Fibroblast of lung (primary cell): ENCODE measurements at regions not wholly inside any gene's neighbourhood (a gene's known extent, or its start where the extent isn't known, plus 50 kb on each side); places are given as distances from the start of the nearest gene placed in this dataset.

Source experiments
- DNase-seq, 2 donors: peaks; one replicate each; pipeline versions ENCODE4 v3.0.0 to v3.0.0-alpha.2; 2010; ENCODE audit warnings: low read depth in 2 of 2
- H2AFZ ChIP-seq: 2 replicates; pipeline ENCODE4 v1.5.1; 2012; ENCODE audit warnings: low read length, control low read depth, inconsistent platforms
- H3K27ac ChIP-seq: 2 replicates; pipeline ENCODE4 v1.5.1; 2011; ENCODE audit warnings: low read length, control low read depth; ENCODE audit not compliant: insufficient read depth
- H3K27me3 ChIP-seq: 2 replicates; pipeline ENCODE4 v1.5.1; 2011; ENCODE audit warnings: mild to moderate bottlenecking, low read length; ENCODE audit not compliant: control insufficient read depth, insufficient read depth
- H3K36me3 ChIP-seq: 2 replicates; pipeline ENCODE4 v1.5.1; 2011; ENCODE audit warnings: low read length; ENCODE audit not compliant: control insufficient read depth, insufficient read depth
- H3K4me1 ChIP-seq: 2 replicates; pipeline ENCODE4 v1.5.1; 2011; ENCODE audit warnings: low read length; ENCODE audit not compliant: control insufficient read depth, insufficient read depth; ENCODE audit errors: extremely low read depth
- H3K4me2 ChIP-seq: 2 replicates; pipeline ENCODE4 v1.5.1; 2011; ENCODE audit warnings: low read length, control low read depth; ENCODE audit not compliant: insufficient read depth; ENCODE audit errors: extremely low read depth
- H3K4me3 ChIP-seq, 4 experiments: fragments of 200-600 bp in 1 of 4; sonication (generic) in 1 of 4; replicated peaks in 1 of 4; 2 replicates each; pipeline ENCODE4 v1.5.1; 2011 to 2016; ENCODE audit warnings: low read length in 4 of 4, low read depth in 3 of 4, mild to moderate bottlenecking in 3 of 4, control low read depth in 2 of 4, inconsistent platforms in 1 of 4, mixed read lengths in 1 of 4; ENCODE audit not compliant: insufficient read depth in 1 of 4; ENCODE audit errors: control extremely low read depth in 1 of 4
- H3K79me2 ChIP-seq: 2 replicates; pipeline ENCODE4 v1.5.1; 2012; ENCODE audit warnings: mild to moderate bottlenecking, low read length, inconsistent platforms; ENCODE audit not compliant: control insufficient read depth, insufficient read depth
- H3K9ac ChIP-seq: 2 replicates; pipeline ENCODE4 v1.5.1; 2011; ENCODE audit warnings: mild to moderate bottlenecking, low read length, control low read depth; ENCODE audit not compliant: insufficient read depth
- H3K9me3 ChIP-seq: 2 replicates; pipeline ENCODE4 v1.5.1; 2012; ENCODE audit warnings: low read depth, low read length; ENCODE audit not compliant: control insufficient read depth, insufficient read depth
- H4K20me1 ChIP-seq: 2 replicates; pipeline ENCODE4 v1.5.1; 2011; ENCODE audit warnings: low read length; ENCODE audit not compliant: control insufficient read depth, insufficient read depth; ENCODE audit errors: extremely low read depth
- CTCF ChIP-seq, 2 donors: IDR thresholded peaks in 1 of 2; conservative IDR thresholded peaks in 1 of 2; 1 replicate in 1 of 2; 2 replicates in 1 of 2; pipeline ENCODE4 v1.5.1; 2011 to 2012; ENCODE audit warnings: low read length in 2 of 2, control low read depth in 1 of 2, inconsistent platforms in 1 of 2, low read depth in 1 of 2, mild to moderate bottlenecking in 1 of 2
- EZH2 ChIP-seq: IDR thresholded peaks from 2 replicates; pipeline ENCODE4 v1.5.1; 2012; ENCODE audit warnings: low read length, control low read depth, mild to moderate bottlenecking; ENCODE audit errors: missing control alignments

- H3K9ac ChIP-seq = no peak overlapping the region
- H3K27me3 ChIP-seq = no peaks in the 10 kb centered on the region
- H3K27ac ChIP-seq = no peak overlapping the region
- H2AFZ ChIP-seq = no peak overlapping the region
- H3K79me2 ChIP-seq = no peaks in the 10 kb centered on the region
- no peak overlapping the region for H3K4me2 ChIP-seq
- H3K36me3 ChIP-seq = no peaks in the 10 kb centered on the region
- no peaks in the 10 kb centered on the region for H3K4me1 ChIP-seq
- no peaks in the 10 kb centered on the region for H4K20me1 ChIP-seq
- H3K9me3 ChIP-seq = no peaks in the 10 kb centered on the region
- H3K4me3 ChIP-seq = no peak overlapping the region
- TF ChIP-seq CTCF (conservative IDR thresholded peaks at IDR 0.05 in 1 of 2, IDR thresholded peaks at IDR 0.05 in 1 of 2; ENCODE audit: low read depth in 1 of 2, low read length in 2 of 2) (no peak), EZH2 (no peak)
- DNase-seq = no peak
Measured at GRCh38 chr1:222104097-222104496, 362.2 kb upstream of the DUSP10 start.

GRCh38 chr1:222099746-222100145, 357.9 kb upstream of the DUSP10 start:
- DNase-seq = no peak
- no peak overlapping the region for H2AFZ ChIP-seq
- H3K4me2 ChIP-seq = no peak overlapping the region
- no peaks in the 10 kb centered on the region for H3K9me3 ChIP-seq
- H3K4me1 ChIP-seq = no peaks in the 10 kb centered on the region
- H3K9ac ChIP-seq = no peak overlapping the region
- H3K27ac ChIP-seq = no peak overlapping the region
- TF ChIP-seq EZH2 = no peak
- no peak for TF ChIP-seq CTCF (conservative IDR thresholded peaks at IDR 0.05 in 1 of 2, IDR thresholded peaks at IDR 0.05 in 1 of 2; ENCODE audit: low read depth in 1 of 2, low read length in 2 of 2)
- no peaks in the 10 kb centered on the region for H4K20me1 ChIP-seq
- no peak overlapping the region for H3K4me3 ChIP-seq
- H3K36me3 ChIP-seq = no peaks in the 10 kb centered on the region
- H3K79me2 ChIP-seq = no peaks in the 10 kb centered on the region
- no peaks in the 10 kb centered on the region for H3K27me3 ChIP-seq

- Histone ChIP-seq H4K20me1 (no peaks in the 10 kb centered on the region), H3K4me2 (no peak overlapping the region), H3K9ac (no peak overlapping the region), H3K4me1 (no peaks in the 10 kb centered on the region), H3K27me3 (no peaks in the 10 kb centered on the region), H3K9me3 (no peaks in the 10 kb centered on the region), H3K27ac (no peak overlapping the region), H3K4me3 (no peak overlapping the region), H2AFZ (no peak overlapping the region), H3K36me3 (no peaks in the 10 kb centered on the region), H3K79me2 (no peaks in the 10 kb centered on the region)
- DNase-seq = no peak
- TF ChIP-seq CTCF (conservative IDR thresholded peaks at IDR 0.05 in 1 of 2, IDR thresholded peaks at IDR 0.05 in 1 of 2; ENCODE audit: low read depth in 1 of 2, low read length in 2 of 2) (no peak), EZH2 (no peak)
Measured at GRCh38 chr1:222098404-222098803, 356.5 kb upstream of the DUSP10 start.
